HuH-7.5 (cell line): ENCODE measurements at regions not wholly inside any gene's neighbourhood (a gene's known extent, or its start where the extent isn't known, plus 50 kb on each side); places are given as distances from the start of the nearest gene placed in this dataset.

Source experiments
- DNase-seq: peaks from one replicate; pipeline ENCODE4 v3.0.0; 2011; ENCODE audit warnings: low spot score

DNA sequence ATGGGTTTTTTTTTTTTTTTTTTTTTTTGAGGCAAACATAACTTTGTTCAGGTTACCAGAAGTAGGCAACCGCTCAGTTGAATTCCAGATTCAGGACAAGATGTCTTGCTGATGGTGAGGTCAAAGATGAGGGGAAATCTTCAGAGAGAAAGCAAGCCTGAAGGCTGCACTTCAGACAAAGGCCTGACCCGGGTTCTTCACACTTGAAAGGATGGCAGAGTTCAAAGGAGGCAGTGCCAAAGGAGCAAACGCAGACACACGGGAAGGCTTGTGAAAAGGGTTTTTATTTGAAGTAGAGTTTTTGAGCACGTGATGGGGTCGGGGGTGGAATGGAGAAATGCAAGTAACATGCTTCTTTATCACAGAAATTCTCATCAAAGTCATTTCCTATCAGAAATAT is 960.2 kb upstream of the EEF2KMT start:
- DNase-seq = no peak

DNA sequence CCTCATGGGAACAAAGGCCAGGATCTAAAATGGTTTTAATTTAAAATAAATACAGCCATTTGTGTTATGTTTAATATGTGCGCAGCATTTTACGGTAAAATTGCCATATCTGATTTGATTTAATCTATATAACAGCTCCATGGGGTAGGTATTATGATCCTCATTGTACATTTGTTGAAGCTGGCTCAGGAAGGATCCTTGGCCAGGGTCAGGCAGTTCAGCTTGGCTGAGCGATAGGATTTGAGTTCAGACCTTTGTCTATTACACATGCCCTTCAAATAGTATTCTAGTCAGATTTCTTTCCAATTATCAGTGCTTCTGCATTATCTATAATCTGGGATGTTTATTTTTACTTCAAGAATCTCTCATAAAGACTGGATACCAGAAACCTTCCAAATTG is 950.4 kb upstream of the EEF2KMT start:
- DNase-seq = no peak

DNA sequence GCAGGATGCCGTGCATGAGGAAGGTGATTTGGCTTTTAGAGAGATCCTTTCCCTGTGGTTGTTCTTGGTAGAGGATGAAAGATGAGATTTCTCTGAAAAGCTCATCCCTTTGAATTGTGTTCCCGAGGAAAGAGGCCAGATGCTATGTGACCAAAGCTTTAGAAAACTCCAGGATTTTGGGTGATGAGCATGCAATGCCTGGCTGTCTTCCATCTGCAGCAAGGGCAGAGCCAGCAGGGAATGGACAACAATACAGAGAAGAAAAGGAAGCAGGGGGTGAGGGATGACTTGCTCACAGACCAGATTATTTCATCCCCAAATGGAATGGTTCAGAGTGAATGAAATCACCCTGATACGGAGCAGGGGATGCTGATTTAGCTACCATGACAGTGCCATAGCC is 949.7 kb upstream of the EEF2KMT start:
- no peak for DNase-seq

DNA sequence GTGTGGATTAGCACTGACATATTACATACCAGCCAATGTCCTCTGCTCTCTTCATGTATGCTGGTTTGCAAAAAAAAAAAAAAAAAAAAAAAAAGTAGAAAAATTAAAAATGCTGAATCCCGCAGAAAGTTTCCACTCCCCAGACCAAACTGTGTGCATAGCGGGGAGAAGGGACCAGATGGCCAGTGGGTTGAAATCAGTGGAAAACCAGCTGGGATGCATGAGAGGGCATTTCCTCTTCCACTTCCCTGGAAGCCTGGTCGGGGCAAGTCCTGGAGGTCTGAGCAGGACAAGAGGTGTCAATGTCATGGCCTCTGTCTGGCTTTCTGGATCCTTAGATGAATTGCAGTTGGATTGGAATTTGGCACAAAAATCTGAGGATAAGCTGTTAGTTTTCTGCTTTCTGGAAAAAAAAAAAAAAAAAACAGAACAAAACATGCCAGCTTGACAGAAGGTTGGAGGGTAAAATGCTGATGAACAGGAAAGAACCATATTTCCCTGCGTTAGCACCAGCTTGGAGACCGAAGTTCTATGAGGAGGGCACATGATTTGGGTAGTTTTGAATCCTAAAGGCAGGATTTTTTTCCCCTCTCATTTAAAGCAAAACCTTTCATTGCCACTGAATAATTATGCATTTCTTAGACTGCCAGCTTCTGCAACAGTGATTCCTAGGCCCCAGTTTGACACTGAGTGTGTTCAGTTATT is 941.5 kb upstream of the EEF2KMT start:
- no peak for DNase-seq

DNA sequence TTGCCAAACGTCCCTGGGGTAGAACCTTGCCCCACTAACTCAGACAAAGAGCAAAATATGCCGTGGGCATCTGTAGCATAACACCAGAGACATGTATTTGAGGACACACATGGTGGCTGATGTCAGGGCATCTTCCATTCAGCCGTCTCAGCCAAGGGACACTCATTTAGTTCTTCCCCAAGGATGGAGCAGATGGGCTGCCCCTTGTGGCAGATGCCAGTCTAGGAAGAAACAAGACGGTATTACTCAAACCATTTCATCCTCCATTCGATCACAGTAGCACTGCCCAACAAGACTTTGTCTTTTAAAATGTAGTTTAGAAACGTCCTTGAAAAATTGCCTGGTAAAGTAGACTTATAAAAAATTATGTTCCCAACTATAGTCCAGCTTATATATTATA is 937.6 kb upstream of the EEF2KMT start:
- no peak for DNase-seq

DNA sequence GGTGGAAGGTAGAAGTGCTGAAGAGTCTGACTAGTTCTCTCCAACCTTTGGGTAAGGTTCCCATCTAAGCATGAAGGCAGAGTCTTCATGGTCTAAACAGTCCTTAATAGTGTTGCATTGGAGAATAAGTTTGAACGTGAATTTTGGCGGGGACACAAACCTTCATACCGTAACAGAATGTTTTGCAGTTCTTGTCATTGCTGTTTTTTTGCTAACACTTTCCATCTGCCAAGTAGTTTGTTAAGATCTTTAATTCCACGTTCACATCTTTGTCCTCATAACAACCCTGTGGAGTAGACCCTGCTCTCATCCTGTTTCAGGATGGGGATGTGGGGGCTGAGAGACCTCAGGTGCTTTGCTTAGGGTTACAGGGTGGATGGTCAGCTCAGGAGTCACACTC is 936.9 kb upstream of the EEF2KMT start:
- DNase-seq = no peak

DNA sequence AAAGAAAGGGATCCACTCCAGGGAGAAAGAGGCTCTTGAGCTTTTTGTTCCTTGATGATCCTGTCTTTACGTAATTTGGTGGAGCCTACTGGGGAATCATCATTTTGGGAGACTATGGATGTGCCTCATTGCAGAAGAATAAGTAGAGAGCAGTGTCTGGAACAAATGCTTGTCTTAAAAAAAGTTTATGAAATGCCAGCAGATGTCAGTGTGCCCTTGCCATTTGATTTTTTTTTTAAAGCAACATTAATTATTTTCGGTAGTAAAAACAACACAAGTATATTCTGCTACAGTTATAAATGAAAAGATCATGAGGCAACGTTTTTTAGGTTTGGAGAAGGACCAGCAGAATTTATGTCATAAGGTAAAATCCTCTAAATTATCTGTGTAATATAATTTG is 934.8 kb upstream of the EEF2KMT start:
- DNase-seq = no peak

DNA sequence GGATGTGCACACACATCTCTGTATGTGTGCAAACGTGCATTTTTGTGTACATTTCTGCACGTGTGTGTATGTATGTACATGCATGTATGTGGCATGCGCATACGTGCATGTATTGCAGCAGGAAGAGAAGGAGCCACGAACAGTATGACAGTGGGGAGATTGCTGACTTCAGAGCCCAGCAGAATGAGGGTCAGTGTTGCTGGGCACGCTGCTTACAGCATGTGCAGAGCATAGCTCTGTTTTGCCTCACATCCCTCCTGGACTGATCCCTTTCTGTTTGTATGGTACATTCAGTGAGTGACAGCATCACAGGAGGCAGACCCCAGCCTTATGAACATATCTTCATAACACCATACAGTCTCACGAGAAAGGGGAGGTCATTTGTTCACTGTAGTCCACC is 934.0 kb upstream of the EEF2KMT start:
- DNase-seq = no peak

DNA sequence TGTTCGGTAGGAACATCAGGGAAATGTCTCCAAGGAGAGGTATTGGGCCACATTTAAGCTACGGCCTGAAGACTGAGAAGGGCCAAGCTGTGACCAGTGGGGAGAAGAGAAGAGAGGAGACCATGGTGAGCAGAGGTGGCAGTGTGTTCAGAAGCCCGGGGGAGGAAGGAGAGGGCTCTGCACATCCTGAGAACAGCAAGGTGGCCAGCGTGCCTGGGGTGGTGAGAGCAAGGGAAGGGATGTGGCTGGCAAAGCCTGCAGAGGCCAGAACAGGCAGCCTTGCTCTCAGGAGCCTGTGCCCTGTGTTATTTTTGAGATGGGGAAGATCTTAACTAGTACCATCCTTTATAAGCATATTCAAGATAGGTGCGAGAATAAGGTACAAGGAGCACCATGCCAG is 933.5 kb upstream of the EEF2KMT start:
- no peak for DNase-seq

DNA sequence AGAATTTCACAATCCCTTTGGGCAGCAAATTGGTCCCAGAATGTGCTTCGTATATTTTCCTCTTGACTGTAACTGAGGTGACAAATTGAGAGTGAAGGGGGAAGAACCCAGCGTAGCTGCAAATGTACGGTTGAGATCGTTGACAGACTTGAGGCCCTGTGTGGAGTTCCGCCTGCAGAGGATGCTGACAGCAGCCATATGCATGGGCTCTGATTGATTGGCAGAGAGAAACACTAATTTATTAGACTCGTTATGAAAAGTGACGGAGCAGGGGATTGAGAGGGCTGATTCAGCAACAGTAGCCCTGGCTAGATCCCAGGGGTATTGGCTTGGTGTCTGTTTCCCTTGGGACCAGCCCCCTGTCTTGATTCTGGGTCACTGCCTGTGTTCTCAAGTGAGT is 930.1 kb upstream of the EEF2KMT start:
- no peak for DNase-seq

DNA sequence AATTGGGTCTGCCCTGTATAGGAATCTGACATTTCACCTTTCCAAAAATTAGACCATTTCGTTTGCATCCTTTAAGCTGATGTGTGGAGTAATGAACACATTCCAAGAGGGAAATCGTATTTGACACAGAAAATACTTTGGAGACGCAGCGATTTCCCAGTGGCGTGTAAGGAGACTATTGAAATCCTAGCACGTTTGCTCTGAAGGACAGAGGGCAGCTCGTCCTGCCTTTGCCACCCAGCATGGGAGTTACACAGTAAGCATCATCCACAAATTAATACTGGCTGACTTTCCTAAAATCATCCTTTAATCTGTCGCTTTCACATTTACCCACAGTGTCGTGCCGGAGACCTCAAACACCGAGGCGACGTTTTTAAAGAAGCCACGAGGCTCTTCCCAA is 925.9 kb upstream of the EEF2KMT start:
- DNase-seq = no peak

DNA sequence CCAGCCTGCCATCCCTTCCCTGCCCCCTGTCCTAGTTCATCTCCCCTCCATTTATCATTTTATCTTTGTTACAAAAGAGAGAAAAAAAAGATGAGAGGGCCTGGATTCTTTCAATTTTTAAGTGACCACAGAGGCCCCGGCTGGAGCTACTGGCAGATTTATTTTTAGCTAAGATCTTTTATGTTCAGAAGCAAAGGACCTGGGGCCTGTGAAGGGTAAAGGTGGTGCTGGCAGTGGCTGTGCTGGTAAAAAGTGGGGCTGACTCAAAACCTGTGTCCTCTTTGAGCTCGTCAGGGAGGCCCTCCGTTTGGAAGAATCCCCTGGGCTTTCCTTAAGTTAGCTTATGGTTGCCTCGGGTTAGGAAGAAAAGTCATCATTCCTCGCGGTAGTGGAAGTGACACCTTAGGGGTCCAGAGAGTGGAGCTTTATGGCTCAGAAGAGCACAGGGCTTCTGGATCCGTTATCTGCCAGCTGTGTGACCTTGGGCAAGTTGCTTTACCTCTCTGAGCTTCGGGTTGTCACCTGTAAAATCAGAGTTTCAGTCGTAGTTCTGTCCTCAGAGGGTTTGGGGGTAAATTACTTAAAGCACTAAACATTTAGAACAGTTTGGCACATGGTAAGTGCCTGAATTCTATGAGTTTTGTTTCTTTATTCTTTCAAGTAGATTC is 923.8 kb upstream of the EEF2KMT start:
- DNase-seq = no peak

DNA sequence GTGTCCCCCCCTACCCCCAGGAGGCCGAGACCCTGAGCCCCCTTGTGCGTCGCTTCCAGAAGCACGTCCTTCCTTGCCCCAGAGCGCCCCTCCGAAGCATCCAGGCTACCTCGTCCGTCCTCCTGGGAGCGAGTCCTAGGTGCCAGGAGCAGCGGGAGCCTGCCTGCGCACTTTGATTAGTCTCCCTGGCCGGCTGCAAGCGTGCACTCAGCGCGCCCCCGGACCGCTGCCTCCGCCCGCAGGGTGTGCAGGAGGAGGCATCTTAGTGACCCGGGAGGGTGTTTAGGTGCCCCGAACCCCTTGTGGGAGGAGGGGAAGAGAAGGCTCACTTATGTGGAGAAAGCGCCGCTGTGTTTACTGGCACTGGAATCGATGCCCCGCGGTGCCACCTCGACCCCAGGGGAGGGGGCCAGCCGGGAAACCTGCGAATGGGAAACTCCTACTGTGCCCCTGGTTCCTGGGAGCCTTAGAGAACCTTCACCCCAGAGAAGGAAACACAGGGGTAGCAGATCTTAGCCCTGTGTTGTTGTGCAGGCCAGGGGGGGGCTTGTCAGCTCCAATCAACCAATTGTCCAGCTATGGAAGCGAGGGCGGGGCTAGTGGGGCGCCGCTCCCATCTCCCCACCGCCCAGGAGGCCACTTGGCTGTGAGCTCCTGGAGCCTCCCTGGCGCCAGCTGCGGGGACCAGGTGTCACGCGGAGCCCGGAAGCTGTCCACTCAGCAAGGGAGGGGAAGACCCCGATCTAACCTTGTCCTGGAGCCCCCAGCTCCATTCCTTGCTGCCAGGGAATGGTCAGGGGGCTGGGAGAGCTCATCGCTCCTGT is 922.8 kb upstream of the EEF2KMT start:
- no peak for DNase-seq

DNA sequence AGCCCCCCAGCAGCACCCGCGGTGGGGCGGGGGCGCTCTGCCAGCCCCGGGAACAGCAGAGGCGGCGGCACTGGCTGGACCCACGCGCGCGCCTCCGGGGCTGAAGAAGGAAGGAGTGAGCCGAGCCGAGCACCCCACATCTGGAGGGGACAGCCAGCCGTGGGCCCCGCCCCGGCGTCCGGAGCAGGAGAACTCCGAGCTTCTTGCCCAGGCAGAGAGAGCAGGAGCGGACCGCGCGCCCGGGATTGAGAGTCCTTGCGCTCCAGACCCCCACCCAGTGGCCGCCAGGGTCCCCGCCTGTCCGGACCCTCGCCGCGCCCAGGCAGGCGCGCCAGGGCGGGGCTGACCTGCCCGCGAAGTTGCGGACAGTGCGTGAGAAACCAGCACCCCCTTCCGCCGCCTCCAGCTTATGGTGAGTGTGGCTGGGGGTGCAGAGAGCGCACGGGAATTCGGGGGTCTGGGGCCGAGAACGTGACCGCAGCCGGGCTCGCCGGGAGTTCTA is 921.9 kb upstream of the EEF2KMT start:
- no peak for DNase-seq

DNA sequence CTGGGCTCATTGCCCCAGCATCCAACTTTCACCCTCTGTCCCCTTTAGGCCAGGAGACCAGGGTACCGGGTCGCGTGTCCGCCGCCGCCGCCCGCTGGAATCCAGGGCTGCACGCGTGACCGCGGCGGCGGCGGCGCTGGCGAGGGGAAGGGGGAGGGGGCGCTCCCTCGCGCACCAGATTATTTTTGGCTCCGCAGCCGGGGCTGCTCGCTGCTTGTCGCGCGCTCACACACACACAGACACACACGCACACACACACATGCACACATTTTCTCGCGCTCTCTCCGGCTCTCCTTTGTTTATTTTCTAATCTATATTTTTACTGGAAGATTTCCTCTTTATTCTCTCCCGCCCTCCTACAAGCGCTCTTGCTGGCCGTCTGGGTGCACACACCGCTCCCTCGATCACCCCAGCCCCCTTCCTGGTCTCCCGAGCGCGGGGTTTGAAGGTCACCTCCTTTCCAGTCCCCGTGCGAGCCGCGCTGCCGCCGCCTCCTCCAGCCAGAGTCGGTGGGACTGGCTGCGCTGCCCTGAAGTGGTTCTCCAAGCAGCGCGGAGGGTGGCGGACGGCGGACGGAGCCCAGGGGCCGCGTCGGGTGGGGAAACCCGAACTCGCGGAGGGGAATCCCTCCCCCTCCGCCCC is 921.4 kb upstream of the EEF2KMT start:
- DNase-seq = no peak

DNA sequence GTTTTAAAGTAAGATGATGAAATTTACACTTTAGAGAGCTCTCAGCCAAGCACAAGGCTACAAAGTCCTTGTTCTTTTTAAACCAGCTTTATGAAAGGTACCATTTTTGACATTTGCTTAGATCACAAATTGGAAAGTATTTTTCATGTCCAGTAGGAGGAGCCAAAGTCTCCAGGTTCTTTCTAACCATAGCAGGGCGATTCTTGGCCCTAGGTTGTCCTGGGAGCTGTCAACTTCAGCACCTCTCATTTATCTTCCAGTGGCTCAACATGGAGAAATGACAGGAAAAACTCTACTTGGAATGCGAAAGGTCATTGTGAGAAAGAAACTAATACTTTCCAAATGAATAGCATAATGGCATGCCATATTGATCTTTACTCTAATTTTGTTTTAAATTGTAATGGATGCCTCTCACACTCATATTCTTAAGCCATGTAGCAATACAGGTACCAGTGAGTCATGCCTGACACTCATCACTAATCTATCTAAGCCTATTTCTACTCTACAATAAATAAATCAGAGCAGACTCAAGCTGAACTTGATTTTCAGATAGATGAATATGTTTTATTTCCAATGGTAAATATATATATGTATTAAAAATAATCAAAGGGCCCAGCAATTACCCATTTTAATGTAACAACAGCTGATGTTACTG is 919.1 kb upstream of the EEF2KMT start:
- peak; percentile 46 for DNase-seq

DNA sequence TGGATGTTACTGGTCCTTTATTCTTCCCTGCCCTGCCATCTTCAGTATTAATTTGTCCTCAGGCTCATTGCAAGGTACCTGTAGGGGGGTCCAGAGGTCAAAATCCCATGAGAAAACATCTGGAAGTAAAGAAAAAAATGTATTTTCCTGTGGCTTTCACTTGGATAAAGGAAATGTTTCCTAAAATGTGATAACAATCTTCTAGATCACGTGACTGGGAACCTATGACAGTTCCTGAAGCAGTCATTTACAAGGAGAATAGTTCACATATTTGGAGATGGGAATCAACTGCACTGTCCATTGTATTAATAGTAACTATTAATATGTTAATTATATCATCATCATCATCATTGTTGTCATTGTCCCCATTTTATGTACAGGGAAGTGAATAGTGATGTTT is 915.1 kb upstream of the EEF2KMT start:
- no peak for DNase-seq

DNA sequence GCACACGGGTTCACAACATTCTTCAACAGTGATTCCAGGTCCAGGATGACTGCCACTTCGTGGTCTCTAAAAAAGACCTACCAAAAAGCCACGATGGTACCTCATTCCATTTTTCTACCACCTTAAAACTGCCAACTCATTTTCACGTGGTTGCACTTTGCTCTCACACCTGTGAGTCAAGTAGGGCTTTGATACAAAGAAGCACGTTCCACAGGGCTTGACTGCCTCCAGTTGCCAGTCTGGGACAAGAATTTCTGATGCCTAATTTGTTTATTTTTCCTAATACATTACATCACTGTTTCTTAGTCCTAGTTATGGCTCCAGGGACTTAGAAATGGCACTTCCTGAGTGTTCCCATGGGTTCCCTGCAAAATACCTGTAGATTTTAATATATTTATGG is 911.6 kb upstream of the EEF2KMT start:
- DNase-seq = no peak

DNA sequence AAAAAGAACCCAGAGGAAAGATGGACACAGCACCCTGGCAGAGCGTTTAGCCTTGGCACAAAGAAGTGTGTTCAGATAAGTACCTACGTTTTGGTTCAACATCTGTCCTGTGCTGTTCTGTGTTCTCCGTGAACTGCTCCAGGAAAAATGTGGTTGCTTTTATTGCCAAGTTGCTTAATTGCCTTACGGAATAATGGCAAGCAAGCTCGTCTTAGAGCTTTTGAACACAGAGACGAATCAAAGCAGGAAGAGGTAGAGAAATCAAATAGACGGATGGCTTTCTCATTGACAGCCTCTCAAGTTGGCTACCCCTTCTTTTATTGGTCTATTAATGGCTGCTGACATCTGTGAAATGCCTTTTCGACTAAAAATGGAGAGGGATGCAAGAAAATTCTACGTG is 911.1 kb upstream of the EEF2KMT start:
- no peak for DNase-seq

DNA sequence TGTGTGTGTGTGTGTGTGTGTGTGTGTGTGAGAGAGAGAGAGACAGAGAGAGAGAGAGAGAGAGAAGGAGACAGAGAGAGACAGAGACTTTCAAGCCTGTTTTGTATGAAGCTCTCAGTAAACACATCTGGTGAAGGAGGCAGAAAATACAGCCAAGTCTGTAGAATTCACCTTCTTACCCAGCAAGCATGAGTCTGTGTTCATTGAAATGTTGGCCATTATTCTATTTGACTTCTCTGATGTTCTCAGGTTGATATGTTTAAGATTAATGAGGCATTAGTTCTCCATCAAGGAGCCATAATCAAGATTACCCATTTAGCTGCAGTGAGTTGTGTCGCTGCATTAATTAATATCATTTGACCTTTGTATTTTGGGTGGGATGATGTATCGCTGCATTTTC is 895.8 kb upstream of the EEF2KMT start:
- no peak for DNase-seq

DNA sequence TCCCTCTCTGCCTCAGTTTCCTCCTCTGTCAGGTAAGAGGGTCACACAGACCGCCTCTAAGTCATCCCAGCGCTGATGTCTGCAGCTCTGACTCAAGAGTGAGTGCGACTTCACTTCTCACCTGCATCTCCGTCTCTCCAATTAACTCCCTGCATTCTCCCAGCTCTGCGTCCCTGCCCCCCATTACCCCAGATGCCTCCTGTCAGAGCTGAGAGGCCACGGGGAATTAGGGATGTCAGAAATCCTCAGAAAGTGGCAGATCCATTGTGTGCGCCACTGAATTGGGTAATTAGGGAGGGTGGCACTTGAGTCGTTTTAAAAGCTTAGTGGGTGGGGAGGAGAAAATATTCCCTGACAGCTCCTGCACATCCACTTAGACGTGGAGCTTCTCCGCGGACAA is 885.4 kb upstream of the EEF2KMT start:
- DNase-seq = no peak

DNA sequence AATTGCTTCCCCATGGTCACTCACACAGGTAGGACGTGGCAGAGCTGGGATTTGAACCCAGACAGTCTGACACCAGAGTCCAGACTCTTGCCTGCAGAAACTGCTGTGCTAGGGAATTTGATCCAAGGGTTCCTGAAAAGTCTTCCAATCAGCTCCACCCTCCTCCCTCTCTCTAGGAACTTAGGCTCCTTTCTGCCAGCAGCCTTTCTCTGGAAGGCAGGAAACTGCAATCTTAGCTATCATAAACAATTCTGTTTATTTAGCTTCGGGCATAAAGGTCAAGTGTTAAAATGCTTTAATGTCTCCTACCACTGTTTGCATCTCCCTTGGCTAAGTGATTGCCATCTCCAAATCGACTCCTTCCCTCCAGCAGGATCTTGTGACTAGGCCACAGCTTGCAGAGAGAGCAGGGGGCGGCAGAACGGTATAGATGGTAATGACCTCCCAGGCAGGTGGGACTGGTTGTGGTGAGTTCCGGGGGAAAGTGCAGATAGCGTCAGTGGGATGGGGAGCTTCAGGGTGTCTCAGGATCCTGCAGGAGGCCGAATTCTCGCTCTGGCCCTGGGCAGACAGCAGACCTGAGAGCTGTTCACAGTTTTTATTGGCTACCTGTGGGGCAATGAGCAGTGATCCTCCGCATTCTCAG is 882.4 kb upstream of the EEF2KMT start:
- DNase-seq = no peak
